A673 (cell line): ENCODE measurements at regions not wholly inside any gene's neighbourhood (a gene's known extent, or its start where the extent isn't known, plus 50 kb on each side); places are given as distances from the start of the nearest gene placed in this dataset.

Source experiments
- BruUV-seq: library from RNA; stranded (reverse); fragments of 400-500 nt; replicated peaks from 2 replicates; lab custom pipeline; 2021; lab: Mats Ljungman, UMichigan
- CTCF ChIA-PET: fragments of 300-600 bp; sonication (Branson Sonifier 250); formaldehyde crosslinking; loops from one replicate; lab custom pipeline; 2022; ENCODE audit warnings: antibody characterized with exemption; lab: Charles Lee
- POLR2A ChIA-PET: fragments of 300-600 bp; sonication (Branson Sonifier 250); formaldehyde crosslinking; loops from one replicate; lab custom pipeline; 2022; ENCODE audit warnings: antibody characterized with exemption; ENCODE audit not compliant: low non-redundant PET; lab: Charles Lee
- DNase-seq: peaks from one replicate; pipeline ENCODE4 v3.0.0-alpha.2; 2015; ENCODE audit warnings: low spot score
- H3K27ac ChIP-seq: fragments of 200-600 bp; sonication (generic); 2 replicates; pipeline ENCODE4 v1.5.1; 2016; ENCODE audit warnings: mixed run types, low read depth, mild to moderate bottlenecking, mixed read lengths, antibody characterized with exemption, low read length; ENCODE audit not compliant: poor library complexity, severe bottlenecking
- H3K27me3 ChIP-seq: fragments of 200-600 bp; sonication (generic); replicated peaks from 2 replicates; pipeline ENCODE4 v1.6.1; 2017; ENCODE audit warnings: mixed run types, low read depth, mild to moderate bottlenecking, mixed read lengths, antibody characterized with exemption, low read length; ENCODE audit not compliant: insufficient read depth, poor library complexity
- H3K36me3 ChIP-seq: fragments of 200-600 bp; sonication (generic); 2 replicates; pipeline ENCODE4 v1.6.1; 2016; ENCODE audit warnings: mixed run types, mild to moderate bottlenecking, mixed read lengths, antibody characterized with exemption, low read length; ENCODE audit not compliant: insufficient read depth, poor library complexity, severe bottlenecking
- H3K4me1 ChIP-seq: fragments of 200-600 bp; sonication (generic); 2 replicates; pipeline ENCODE4 v1.6.1; 2017; ENCODE audit warnings: mixed run types, mild to moderate bottlenecking, mixed read lengths, antibody characterized with exemption, low read length; ENCODE audit not compliant: insufficient read depth, poor library complexity, severe bottlenecking
- H3K4me3 ChIP-seq: fragments of 200-600 bp; sonication (generic); 2 replicates; pipeline ENCODE4 v1.5.1; 2016; ENCODE audit warnings: low read depth, mixed run types, mild to moderate bottlenecking, mixed read lengths, low read length; ENCODE audit not compliant: poor library complexity, severe bottlenecking
- H3K9me3 ChIP-seq: fragments of 200-600 bp; sonication (generic); 2 replicates; pipeline ENCODE4 v1.6.1; 2016; ENCODE audit warnings: mixed run types, low read depth, mild to moderate bottlenecking, mixed read lengths, antibody characterized with exemption, low read length; ENCODE audit not compliant: poor library complexity, severe bottlenecking
- EZH2 ChIP-seq: fragments of 200-600 bp; sonication (generic); IDR thresholded peaks from 2 replicates; pipeline ENCODE4 v1.6.1; 2017; ENCODE audit warnings: borderline replicate concordance, low read depth, mild to moderate bottlenecking, mixed read lengths, antibody characterized with exemption, low read length; ENCODE audit not compliant: poor library complexity, severe bottlenecking
- intact Hi-C: fragments of 100-400 bp; cut with micrococcal nuclease; formaldehyde crosslinking; loops from one replicate; pipeline ENCODE4 v1.10.0; 2022; ENCODE audit not compliant: unreplicated experiment
- TF ChIP-seq, protein P1 (sequence below): fragments of 300-800, 200-600 bp; sonication (generic); conservative IDR thresholded peaks from 2 replicates; pipeline ENCODE4 v1.5.1; 2017; ENCODE audit warnings: low read depth, mild to moderate bottlenecking, antibody characterized with exemption, low read length, moderate library complexity, mixed read lengths

DNA sequence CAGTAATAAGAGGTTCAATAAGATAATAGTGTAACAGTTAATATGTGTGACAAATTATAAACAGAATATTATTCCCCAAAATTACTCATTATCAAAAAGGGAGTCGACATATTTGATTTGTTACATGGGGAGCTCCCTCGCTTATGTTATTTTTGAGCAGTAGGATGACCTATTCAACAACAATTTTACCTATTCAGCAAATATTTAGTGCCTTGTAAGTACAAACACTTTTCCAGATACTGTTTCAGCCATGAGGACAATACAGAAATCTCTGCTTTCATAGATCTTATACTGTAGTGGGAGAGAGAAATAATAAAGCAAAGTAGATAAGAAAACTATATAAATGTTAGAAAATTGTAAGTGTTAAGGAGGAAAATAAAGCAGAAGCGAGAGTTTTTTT, 1342.8 kb upstream of the WWC1 start:
- intact Hi-C loops: no loop called here
- ChIA-PET POLR2A (no interaction called here), CTCF (no interaction called here)
- Histone ChIP-seq H3K27ac (no peak overlapping the region), H3K4me1 (no peaks in the 10 kb centered on the region), H3K4me3 (no peak overlapping the region), H3K27me3 (no peaks in the 10 kb centered on the region), H3K36me3 (no peaks in the 10 kb centered on the region), H3K9me3 (no peaks in the 10 kb centered on the region)
- TF ChIP-seq EZH2: no peak
- BruUV-seq: no TSS peak
- DNase-seq: no peak

GRCh38 chr5:166952048-166952447, 1339.4 kb upstream of the WWC1 start:
- intact Hi-C loops: no loop called here
- TF ChIP-seq, protein P1, sequence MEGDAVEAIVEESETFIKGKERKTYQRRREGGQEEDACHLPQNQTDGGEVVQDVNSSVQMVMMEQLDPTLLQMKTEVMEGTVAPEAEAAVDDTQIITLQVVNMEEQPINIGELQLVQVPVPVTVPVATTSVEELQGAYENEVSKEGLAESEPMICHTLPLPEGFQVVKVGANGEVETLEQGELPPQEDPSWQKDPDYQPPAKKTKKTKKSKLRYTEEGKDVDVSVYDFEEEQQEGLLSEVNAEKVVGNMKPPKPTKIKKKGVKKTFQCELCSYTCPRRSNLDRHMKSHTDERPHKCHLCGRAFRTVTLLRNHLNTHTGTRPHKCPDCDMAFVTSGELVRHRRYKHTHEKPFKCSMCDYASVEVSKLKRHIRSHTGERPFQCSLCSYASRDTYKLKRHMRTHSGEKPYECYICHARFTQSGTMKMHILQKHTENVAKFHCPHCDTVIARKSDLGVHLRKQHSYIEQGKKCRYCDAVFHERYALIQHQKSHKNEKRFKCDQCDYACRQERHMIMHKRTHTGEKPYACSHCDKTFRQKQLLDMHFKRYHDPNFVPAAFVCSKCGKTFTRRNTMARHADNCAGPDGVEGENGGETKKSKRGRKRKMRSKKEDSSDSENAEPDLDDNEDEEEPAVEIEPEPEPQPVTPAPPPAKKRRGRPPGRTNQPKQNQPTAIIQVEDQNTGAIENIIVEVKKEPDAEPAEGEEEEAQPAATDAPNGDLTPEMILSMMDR: no peak
- no peak for TF ChIP-seq EZH2

DNA sequence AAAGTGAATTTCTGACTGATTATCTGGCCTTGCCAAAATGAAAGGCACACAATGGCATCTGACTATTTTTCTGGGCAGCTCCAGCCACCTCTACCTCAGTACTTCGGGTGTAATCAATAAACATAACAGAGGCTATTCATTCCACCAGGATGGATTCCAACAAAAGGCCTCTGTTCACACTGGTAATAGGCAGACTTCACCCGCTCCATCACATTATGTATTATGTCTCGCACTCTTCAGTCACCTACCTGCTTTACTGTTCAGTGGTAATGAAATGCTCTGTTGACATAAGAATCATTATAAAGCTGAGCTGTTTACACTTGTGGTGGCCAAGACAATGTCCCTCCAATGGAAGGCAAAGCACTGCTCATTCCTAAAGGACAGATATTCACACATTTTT, 1333.7 kb upstream of the WWC1 start:
- CTCF ChIA-PET: no interaction called here
- intact Hi-C loops: no loop called here
- Histone ChIP-seq H3K4me3 (no peak overlapping the region), H3K4me1 (no peaks in the 10 kb centered on the region), H3K27me3 (no peaks in the 10 kb centered on the region), H3K27ac (no peak overlapping the region), H3K9me3 (no peaks in the 10 kb centered on the region), H3K36me3 (no peaks in the 10 kb centered on the region)
- DNase-seq: no peak
- TF ChIP-seq, protein P1: no peak
- TF ChIP-seq EZH2: no peak
- POLR2A ChIA-PET: no interaction called here
- no TSS peak for BruUV-seq

More at GRCh38 chr5:166952048-166952447, 1339.4 kb upstream of the WWC1 start:
- ChIA-PET POLR2A (no interaction called here), CTCF (no interaction called here)
- Histone ChIP-seq H3K27ac (no peak overlapping the region), H3K4me1 (no peaks in the 10 kb centered on the region), H3K36me3 (no peaks in the 10 kb centered on the region), H3K4me3 (no peak overlapping the region), H3K9me3 (no peaks in the 10 kb centered on the region), H3K27me3 (no peaks in the 10 kb centered on the region)
- DNase-seq: no peak
- no TSS peak for BruUV-seq

GRCh38 chr5:166959766-166960165, 1331.7 kb upstream of the WWC1 start:
- DNase-seq: no peak
- Histone ChIP-seq H3K9me3 (no peaks in the 10 kb centered on the region), H3K4me3 (no peak overlapping the region), H3K36me3 (no peaks in the 10 kb centered on the region), H3K27ac (no peak overlapping the region), H3K4me1 (no peaks in the 10 kb centered on the region), H3K27me3 (no peaks in the 10 kb centered on the region)
- intact Hi-C loops: no loop called here
- CTCF ChIA-PET: no interaction called here
- POLR2A ChIA-PET: no interaction called here
- no TSS peak for BruUV-seq
- TF ChIP-seq, protein P1: no peak
- TF ChIP-seq EZH2: no peak
